GM13976 (cell line): ENCODE measurements at regions not wholly inside any gene's neighbourhood (a gene's known extent, or its start where the extent isn't known, plus 50 kb on each side); places are given as distances from the start of the nearest gene placed in this dataset.

ENCODE experiments used
- DNase-seq: peaks from one replicate; pipeline ENCODE4 v3.0.0; 2012; ENCODE audit warnings: low spot score
- in situ Hi-C: fragments of 300-500 bp; cut with MboI; formaldehyde crosslinking; loops from one replicate; pipeline ENCODE4 v1.12.0; 2022; ENCODE audit warnings: low sequenced_read_pairs, mixed read lengths, inconsistent platforms; ENCODE audit not compliant: unreplicated experiment
- TF ChIP-seq, protein P1 (sequence below): IDR thresholded peaks from 2 replicates; pipeline ENCODE4 v1.5.1; 2012; ENCODE audit warnings: borderline replicate concordance, mild to moderate bottlenecking; ENCODE audit not compliant: insufficient read depth; ENCODE audit errors: extremely low read depth, missing control alignments, control extremely low read depth

DNA sequence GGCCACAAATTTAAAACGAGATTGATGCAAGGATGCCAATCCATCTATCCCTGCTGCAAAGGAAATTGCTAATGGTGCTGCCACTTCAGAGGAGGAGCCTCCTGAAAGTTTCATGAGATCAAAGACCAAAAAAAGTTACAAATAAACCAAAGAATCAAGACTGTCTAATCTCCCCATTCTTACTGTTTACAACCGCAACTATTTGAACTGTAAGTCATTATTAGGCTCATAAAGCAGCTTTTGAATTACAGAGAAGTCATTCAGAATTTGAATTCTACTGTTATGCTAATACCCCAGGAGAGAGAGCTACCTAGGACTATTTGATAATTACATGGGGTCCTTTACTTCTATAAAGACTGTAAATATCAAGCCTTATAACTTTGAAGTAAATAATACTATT lies 1613.6 kb upstream of the WWC1 start:
- in situ Hi-C loops, result no loop called here
- DNase-seq, result no peak

DNA sequence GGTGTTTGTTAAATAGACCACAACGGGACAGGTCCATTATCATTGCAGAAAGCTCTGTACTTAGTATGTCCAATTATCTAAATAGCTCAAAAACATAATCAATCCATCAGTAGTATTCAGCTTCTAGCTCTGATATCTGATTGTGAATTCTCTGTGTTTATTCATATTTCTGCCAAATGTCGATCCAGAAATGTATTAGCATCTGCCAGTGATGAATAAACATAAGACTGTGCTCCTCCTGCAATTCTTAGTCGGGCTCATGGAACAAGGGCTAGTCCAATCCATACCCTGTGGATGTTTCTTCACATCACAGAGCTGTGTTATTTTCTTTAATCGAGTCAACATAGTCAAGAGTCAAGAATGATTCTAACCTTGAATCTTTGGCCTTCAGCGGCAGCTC lies 1612.1 kb upstream of the WWC1 start:
- in situ Hi-C loops, result no loop called here
- DNase-seq, result no peak
- TF ChIP-seq, protein P1, sequence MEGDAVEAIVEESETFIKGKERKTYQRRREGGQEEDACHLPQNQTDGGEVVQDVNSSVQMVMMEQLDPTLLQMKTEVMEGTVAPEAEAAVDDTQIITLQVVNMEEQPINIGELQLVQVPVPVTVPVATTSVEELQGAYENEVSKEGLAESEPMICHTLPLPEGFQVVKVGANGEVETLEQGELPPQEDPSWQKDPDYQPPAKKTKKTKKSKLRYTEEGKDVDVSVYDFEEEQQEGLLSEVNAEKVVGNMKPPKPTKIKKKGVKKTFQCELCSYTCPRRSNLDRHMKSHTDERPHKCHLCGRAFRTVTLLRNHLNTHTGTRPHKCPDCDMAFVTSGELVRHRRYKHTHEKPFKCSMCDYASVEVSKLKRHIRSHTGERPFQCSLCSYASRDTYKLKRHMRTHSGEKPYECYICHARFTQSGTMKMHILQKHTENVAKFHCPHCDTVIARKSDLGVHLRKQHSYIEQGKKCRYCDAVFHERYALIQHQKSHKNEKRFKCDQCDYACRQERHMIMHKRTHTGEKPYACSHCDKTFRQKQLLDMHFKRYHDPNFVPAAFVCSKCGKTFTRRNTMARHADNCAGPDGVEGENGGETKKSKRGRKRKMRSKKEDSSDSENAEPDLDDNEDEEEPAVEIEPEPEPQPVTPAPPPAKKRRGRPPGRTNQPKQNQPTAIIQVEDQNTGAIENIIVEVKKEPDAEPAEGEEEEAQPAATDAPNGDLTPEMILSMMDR, result no peak

More for the DNA sequence above, 1613.6 kb upstream of the WWC1 start:
- TF ChIP-seq, protein P1, result no peak

DNA sequence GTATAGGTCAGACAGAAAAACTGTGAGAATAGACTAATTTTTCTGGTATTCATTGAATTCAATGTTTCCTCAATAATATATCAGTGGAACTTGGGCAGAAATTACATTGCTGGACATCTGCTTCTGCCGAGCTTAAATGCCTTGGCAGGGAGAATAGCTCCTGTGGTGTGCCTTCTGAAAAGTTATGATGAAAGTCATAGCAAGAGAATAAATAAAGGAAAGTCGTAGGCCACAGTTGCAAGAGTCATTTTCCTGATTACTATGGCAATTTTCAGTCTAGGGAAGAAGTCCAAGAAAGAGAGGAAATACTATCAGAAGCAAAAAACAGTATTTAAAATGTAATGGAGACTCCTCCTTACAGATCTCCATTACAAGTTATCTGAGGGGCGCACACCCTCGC lies 1596.1 kb upstream of the WWC1 start:
- no peak for DNase-seq
- TF ChIP-seq, protein P1, result no peak
- in situ Hi-C loops, result no loop called here

- no peak for DNase-seq
- TF ChIP-seq, protein P1, result no peak
- in situ Hi-C loops, result no loop called here
Measured at GRCh38 chr5:166708291-166708690, 1583.2 kb upstream of the WWC1 start.

- in situ Hi-C loops, result no loop called here
- TF ChIP-seq, protein P1, result no peak
Measured at GRCh38 chr5:166709691-166710090, 1581.8 kb upstream of the WWC1 start.

GRCh38 chr5:166710271-166710670 lies 1581.2 kb upstream of the WWC1 start:
- in situ Hi-C loops, result no loop called here
- DNase-seq, result no peak
- TF ChIP-seq, protein P1, result no peak

More at GRCh38 chr5:166709691-166710090, 1581.8 kb upstream of the WWC1 start:
- DNase-seq, result no peak

GRCh38 chr5:166712447-166713185 lies 1578.8 kb upstream of the WWC1 start:
- TF ChIP-seq, protein P1, result no peak
- in situ Hi-C loops, result no loop called here
- DNase-seq, result no peak
